ENCODE measurements at regions not wholly inside any gene's neighbourhood (a gene's known extent, or its start where the extent isn't known, plus 50 kb on each side); places are given as distances from the start of the nearest gene placed in this dataset.

GRCh38 chrX:54866609-54867008, 54.0 kb upstream of the TRO start:
- no peak for TF ChIP-seq CTCF (IDR thresholded peaks at IDR 0.05)
- H3K27ac Mint-ChIP-seq = no peak overlapping the region
- H3K4me3 Mint-ChIP-seq = no peak overlapping the region
- DNase-seq = no peak
- no peaks in the 10 kb centered on the region for H3K4me1 Mint-ChIP-seq
- H3K27me3 Mint-ChIP-seq (ENCODE audit: low read depth, poor library complexity) = peaks cover 14% of the 10 kb centered on the region
- H3K9me3 Mint-ChIP-seq = peaks cover 66% of the 10 kb centered on the region
- no peaks in the 10 kb centered on the region for H3K36me3 Mint-ChIP-seq (ENCODE audit: low read depth)
